H9 (cell line): ENCODE measurements at regions not wholly inside any gene's neighbourhood (a gene's known extent, or its start where the extent isn't known, plus 50 kb on each side); places are given as distances from the start of the nearest gene placed in this dataset.

Source experiments
- DNase-seq: peaks from one replicate; pipeline ENCODE4 v3.0.0-alpha.2; 2017
- H2AFZ ChIP-seq: one replicate; pipeline ENCODE4 v1.6.1; 2013; ENCODE audit warnings: mild to moderate bottlenecking, low read length, control low read depth, moderate library complexity
- H2AK5ac ChIP-seq: 2 replicates; pipeline ENCODE4 v1.6.1; 2013; ENCODE audit warnings: low read length, control low read depth, mixed read lengths; ENCODE audit not compliant: insufficient read length
- H2BK120ac ChIP-seq: one replicate; pipeline ENCODE4 v1.6.1; 2013; ENCODE audit warnings: low read depth, mild to moderate bottlenecking, low read length, control low read depth, inconsistent platforms; ENCODE audit not compliant: poor library complexity, severe bottlenecking
- H2BK12ac ChIP-seq: 2 replicates; pipeline ENCODE4 v1.6.1; 2013; ENCODE audit warnings: low read length, control low read depth, mixed read lengths, low read depth; ENCODE audit not compliant: insufficient read length
- H2BK15ac ChIP-seq: 2 replicates; pipeline ENCODE4 v1.6.1; 2013; ENCODE audit warnings: low read depth, low read length, control low read depth
- H2BK20ac ChIP-seq: one replicate; pipeline ENCODE4 v1.6.1; 2013; ENCODE audit warnings: low read depth, mild to moderate bottlenecking, low read length, control low read depth, inconsistent platforms; ENCODE audit not compliant: poor library complexity, severe bottlenecking
- H2BK5ac ChIP-seq: 2 replicates; pipeline ENCODE4 v1.6.1; 2013; ENCODE audit warnings: low read length, control low read depth, mixed read lengths; ENCODE audit not compliant: insufficient read length
- H3K14ac ChIP-seq: 2 replicates; pipeline ENCODE4 v1.6.1; 2013; ENCODE audit warnings: low read length, control low read depth; ENCODE audit not compliant: insufficient read depth
- H3K18ac ChIP-seq: 2 replicates; pipeline ENCODE4 v1.6.1; 2013; ENCODE audit warnings: low read depth, mild to moderate bottlenecking, mixed read lengths, low read length, control low read depth; ENCODE audit not compliant: insufficient read length
- H3K23ac ChIP-seq: 2 replicates; pipeline ENCODE4 v1.6.1; 2013; ENCODE audit warnings: low read length, control low read depth, mixed read lengths, low read depth; ENCODE audit not compliant: insufficient read length
- H3K23me2 ChIP-seq: 2 replicates; pipeline ENCODE4 v1.6.1; 2013; ENCODE audit warnings: low read depth, mild to moderate bottlenecking, mixed read lengths, low read length, control low read depth; ENCODE audit not compliant: insufficient read length, poor library complexity, severe bottlenecking
- H3K27ac ChIP-seq: 2 replicates; pipeline ENCODE4 v1.5.1; 2013; ENCODE audit warnings: low read length, control low read depth, mixed read lengths, low read depth; ENCODE audit not compliant: insufficient read length
- H3K27me3 ChIP-seq: 2 replicates; pipeline ENCODE4 v1.6.1; 2013; ENCODE audit warnings: low read length, control low read depth, inconsistent platforms; ENCODE audit not compliant: insufficient read depth
- H3K4ac ChIP-seq: 2 replicates; pipeline ENCODE4 v1.6.1; 2013; ENCODE audit warnings: low read depth, mild to moderate bottlenecking, control low read depth, inconsistent platforms, low read length, moderate library complexity
- H3K4me1 ChIP-seq: 2 replicates; pipeline ENCODE4 v1.6.1; 2013; ENCODE audit warnings: low read length, control low read depth, inconsistent platforms; ENCODE audit not compliant: insufficient read depth
- H3K4me2 ChIP-seq: 2 replicates; pipeline ENCODE4 v1.6.1; 2013; ENCODE audit warnings: low read length, control low read depth, mixed read lengths; ENCODE audit not compliant: insufficient read length, insufficient read depth
- H3K56ac ChIP-seq: 2 replicates; pipeline ENCODE4 v1.6.1; 2013; ENCODE audit warnings: low read depth, mild to moderate bottlenecking, mixed read lengths, low read length, control low read depth; ENCODE audit not compliant: insufficient read length
- H3K79me1 ChIP-seq: 2 replicates; pipeline ENCODE4 v1.6.1; 2013; ENCODE audit warnings: low read depth, mild to moderate bottlenecking, moderate library complexity, low read length, control low read depth, inconsistent platforms; ENCODE audit not compliant: insufficient read depth, poor library complexity, severe bottlenecking
- H3K79me2 ChIP-seq: 2 replicates; pipeline ENCODE4 v1.6.1; 2013; ENCODE audit warnings: low read length, control low read depth, inconsistent platforms; ENCODE audit not compliant: insufficient read depth
- H3K9ac ChIP-seq: 2 replicates; pipeline ENCODE4 v1.6.1; 2013; ENCODE audit warnings: low read length, control low read depth, mixed read lengths; ENCODE audit not compliant: insufficient read length; ENCODE audit errors: extremely low read depth
- H3K9me3 ChIP-seq: one replicate; pipeline ENCODE4 v1.6.1; 2013; ENCODE audit warnings: low read depth, low read length, inconsistent platforms; ENCODE audit not compliant: control insufficient read depth
- H3T11ph ChIP-seq: one replicate; pipeline ENCODE4 v1.6.1; 2013; ENCODE audit warnings: mild to moderate bottlenecking, low read length, control low read depth, inconsistent platforms
- H4K20me1 ChIP-seq: one replicate; pipeline ENCODE4 v1.6.1; 2013; ENCODE audit not compliant: control insufficient read depth, insufficient read length, insufficient read depth
- H4K5ac ChIP-seq: 2 replicates; pipeline ENCODE4 v1.6.1; 2013; ENCODE audit warnings: low read depth, mild to moderate bottlenecking, mixed read lengths, low read length, control low read depth; ENCODE audit not compliant: insufficient read length
- H4K8ac ChIP-seq: replicated peaks from 2 replicates; pipeline ENCODE4 v1.6.1; 2013; ENCODE audit warnings: low read length, control low read depth, mixed read lengths, low read depth; ENCODE audit not compliant: insufficient read length
- H4K91ac ChIP-seq: 2 replicates; pipeline ENCODE4 v1.6.1; 2013; ENCODE audit warnings: low read depth, mild to moderate bottlenecking, moderate library complexity, mixed read lengths, low read length, control low read depth; ENCODE audit not compliant: insufficient read length
- H3K27ac Mint-ChIP-seq, 3 experiments: 2 replicates in 2 of 3; 3 replicates in 1 of 3; pipeline ENCODE4 v1.8.0; 2020 to 2021; ENCODE audit warnings: mixed read lengths in 3 of 3, mild to moderate bottlenecking in 1 of 3, moderate library complexity in 1 of 3
- H3K27me3 Mint-ChIP-seq: 2 replicates; pipeline ENCODE4 v1.8.0; 2021; ENCODE audit warnings: low read depth, mild to moderate bottlenecking, moderate library complexity, mixed read lengths
- H3K36me3 Mint-ChIP-seq, 3 experiments: 2 replicates in 2 of 3; 3 replicates in 1 of 3; pipeline ENCODE4 v1.8.0; 2020 to 2021; ENCODE audit warnings: low read depth in 3 of 3, mixed read lengths in 3 of 3; ENCODE audit not compliant: insufficient read depth in 1 of 3
- H3K4me1 Mint-ChIP-seq, 2 experiments: 2 replicates each; pipeline ENCODE4 v1.8.0; 2020; ENCODE audit warnings: mixed read lengths in 2 of 2
- H3K4me3 Mint-ChIP-seq, 2 experiments: 2 replicates in 1 of 2; 3 replicates in 1 of 2; pipeline ENCODE4 v1.8.0; 2020 to 2021; ENCODE audit warnings: mild to moderate bottlenecking in 2 of 2, mixed read lengths in 2 of 2, moderate library complexity in 1 of 2
- H3K9me3 Mint-ChIP-seq, 2 experiments: 2 replicates in 1 of 2; 3 replicates in 1 of 2; pipeline ENCODE4 v1.8.0; 2020; ENCODE audit warnings: mild to moderate bottlenecking in 2 of 2, mixed read lengths in 2 of 2, moderate library complexity in 1 of 2
- CTCF ChIP-seq: fragments of 200-600 bp; sonication (generic); conservative IDR thresholded peaks from 3 replicates; pipeline ENCODE4 v1.8.0; 2021; ENCODE audit warnings: antibody characterized with exemption, mild to moderate bottlenecking
- WGBS: extraction: QIAGEN DNeasy Blood & Tissue Kit; methylation state at CpG from one replicate; pipeline ENCODE4 v1.1.7; 2013; ENCODE audit warnings: missing lambda C conversion rate, low lambda C conversion rate, mixed read lengths; ENCODE audit not compliant: insufficient read length; ENCODE audit errors: extremely low coverage; 5-methylcytosine and 5-hydroxymethylcytosine counted together

GRCh38 chr10:93199191-93199751, 125.6 kb downstream of the CYP26A1 start:
- H2AFZ ChIP-seq: peak overlapping the region; percentile 2
- H3K9me3 Mint-ChIP-seq: no peaks in the 10 kb centered on the region
- peak overlapping the region; percentile 46 to 61 (median 56); a peak in 4 of 7 replicates for H3K27ac Mint-ChIP-seq
- no peak overlapping the region for H3K27ac ChIP-seq
- no peaks in the 10 kb centered on the region for H3K36me3 Mint-ChIP-seq
- H2BK12ac ChIP-seq: no peak overlapping the region
- H3K4me3 Mint-ChIP-seq: no peak overlapping the region
- H4K20me1 ChIP-seq: no peaks in the 10 kb centered on the region
- H4K91ac ChIP-seq: no peak overlapping the region
- H3K18ac ChIP-seq: peak overlapping the region; percentile 48
- H4K8ac ChIP-seq: no peak overlapping the region
- H2AK5ac ChIP-seq: no peak overlapping the region
- no peak overlapping the region for H2BK15ac ChIP-seq
- no peak overlapping the region for H2BK120ac ChIP-seq
- H3K23me2 ChIP-seq: no peaks in the 10 kb centered on the region
- H3K79me2 ChIP-seq: no peaks in the 10 kb centered on the region
- WGBS: no CpG with 5 or more reads among the region's 11 CpGs
- DNase-seq: no peak
- no peaks in the 10 kb centered on the region for H3K9me3 ChIP-seq
- H3K4ac ChIP-seq: no peak overlapping the region
- H2BK20ac ChIP-seq: no peak overlapping the region
- H3T11ph ChIP-seq: no peak overlapping the region
- H3K9ac ChIP-seq: no peak overlapping the region
- TF ChIP-seq CTCF: no peak
- no peak overlapping the region for H2BK5ac ChIP-seq
- no peaks in the 10 kb centered on the region for H3K27me3 ChIP-seq
- no peak overlapping the region for H3K56ac ChIP-seq
- H3K4me2 ChIP-seq: peak overlapping the region; percentile 32
- H3K4me1 ChIP-seq: peaks cover 9% of the 10 kb centered on the region; the same call in 1 of the 2 replicates
- no peak overlapping the region for H3K23ac ChIP-seq
- peaks cover 27 to 39% of the 10 kb centered on the region in 2 experiments for H3K4me1 Mint-ChIP-seq
- no peak overlapping the region for H3K14ac ChIP-seq
- H3K27me3 Mint-ChIP-seq: no peaks in the 10 kb centered on the region
- no peak overlapping the region for H4K5ac ChIP-seq
- H3K79me1 ChIP-seq: no peaks in the 10 kb centered on the region
